PC-3 (cell line): ENCODE measurements at regions not wholly inside any gene's neighbourhood (a gene's known extent, or its start where the extent isn't known, plus 50 kb on each side); places are given as distances from the start of the nearest gene placed in this dataset.

Experiments used
- ATAC-seq: fragments of 200-7000 bp; cut with Tn5 transposase; 2 replicates; pipeline ENCODE4 v1.9.1; 2020; ENCODE audit warnings: mild to moderate bottlenecking, moderate library complexity
- BruUV-seq: library from RNA; stranded (reverse); fragments of 400-500 nt; replicated peaks from 2 replicates; lab custom pipeline; 2021; lab: Mats Ljungman, UMichigan
- CTCF ChIA-PET: fragments of 300-600 bp; sonication (Branson Sonifier 250); formaldehyde crosslinking; loops from one replicate; lab custom pipeline; 2022; ENCODE audit warnings: antibody characterized with exemption; lab: Charles Lee
- POLR2A ChIA-PET: fragments of 300-600 bp; sonication (Branson Sonifier 250); formaldehyde crosslinking; loops from one replicate; lab custom pipeline; 2022; ENCODE audit warnings: antibody characterized with exemption; ENCODE audit not compliant: unreplicated experiment; lab: Charles Lee
- DNase-seq: peaks from one replicate; pipeline ENCODE4 v3.0.0-alpha.2; 2015
- H2AFZ ChIP-seq: fragments of 300-600 bp; sonication (generic); 2 replicates; pipeline ENCODE4 v1.6.0; 2016; ENCODE audit warnings: antibody characterized with exemption, low read length
- H3F3A ChIP-seq: fragments of 300-600 bp; sonication (generic); one replicate; pipeline ENCODE4 v1.6.0; 2017; ENCODE audit warnings: antibody characterized with exemption, low read length, control low read depth, mild to moderate bottlenecking; ENCODE audit not compliant: unreplicated experiment
- H3K27ac ChIP-seq: fragments of 300-600 bp; sonication (generic); 2 replicates; pipeline ENCODE4 v1.5.1; 2016; ENCODE audit warnings: mild to moderate bottlenecking, low read length
- H3K27me3 ChIP-seq: fragments of 300-600 bp; sonication (generic); 2 replicates; pipeline ENCODE4 v1.6.1; 2016; ENCODE audit warnings: low read length, mixed read lengths
- H3K36me3 ChIP-seq: fragments of 300-600 bp; sonication (generic); 2 replicates; pipeline ENCODE4 v1.6.1; 2016; ENCODE audit warnings: low read depth, mixed run types, low read length, mixed read lengths
- H3K4me1 ChIP-seq: fragments of 300-600 bp; sonication (generic); 2 replicates; pipeline ENCODE4 v1.5.1; 2016; ENCODE audit warnings: low read length; ENCODE audit not compliant: insufficient read depth
- H3K4me2 ChIP-seq: fragments of 300-600 bp; sonication (generic); 2 replicates; pipeline ENCODE4 v1.6.0; 2016; ENCODE audit warnings: low read length
- H3K4me3 ChIP-seq: fragments of 300-600 bp; sonication (generic); 2 replicates; pipeline ENCODE4 v1.5.1; 2016; ENCODE audit warnings: mild to moderate bottlenecking, low read length, mixed read lengths
- H3K79me2 ChIP-seq: fragments of 300-600 bp; sonication (generic); 2 replicates; pipeline ENCODE4 v1.6.1; 2017; ENCODE audit warnings: low read length, mixed read lengths
- H3K9ac ChIP-seq: fragments of 300-600 bp; sonication (generic); 2 replicates; pipeline ENCODE4 v1.6.0; 2016; ENCODE audit warnings: mild to moderate bottlenecking, low read length
- H3K9me2 ChIP-seq: fragments of 300-600 bp; sonication (generic); replicated peaks from 2 replicates; pipeline ENCODE4 v1.6.1; 2016; ENCODE audit warnings: mixed run types, low read length, mixed read lengths
- H3K9me3 ChIP-seq: fragments of 300-600 bp; sonication (generic); 2 replicates; pipeline ENCODE4 v1.6.1; 2016; ENCODE audit warnings: low read length, mixed read lengths
- H4K20me1 ChIP-seq: fragments of 300-600 bp; sonication (generic); 2 replicates; pipeline ENCODE4 v1.6.1; 2016; ENCODE audit warnings: low read length, mixed read lengths
- EZH2 ChIP-seq: fragments of 300-600 bp; sonication (generic); IDR thresholded peaks from one replicate; pipeline ENCODE4 v1.6.1; 2017; ENCODE audit warnings: antibody characterized with exemption, mild to moderate bottlenecking, low read length; ENCODE audit not compliant: unreplicated experiment
- EZH2phosphoT487 ChIP-seq: fragments of 300-600 bp; sonication (generic); IDR thresholded peaks from 2 replicates; pipeline ENCODE4 v1.6.1; 2018; ENCODE audit warnings: mild to moderate bottlenecking, antibody characterized with exemption, low read length, borderline replicate concordance
- intact Hi-C: fragments of 100-400 bp; cut with micrococcal nuclease; formaldehyde crosslinking; loops from 2 replicates; pipeline ENCODE4 v1.9.0; 2023
- TF ChIP-seq, protein P1 (sequence below): fragments of 300-600 bp; sonication (generic); conservative IDR thresholded peaks from 2 replicates; pipeline ENCODE4 v1.5.1; 2017; ENCODE audit warnings: antibody characterized with exemption, low read depth, mild to moderate bottlenecking, low read length

- TF ChIP-seq, protein P1, sequence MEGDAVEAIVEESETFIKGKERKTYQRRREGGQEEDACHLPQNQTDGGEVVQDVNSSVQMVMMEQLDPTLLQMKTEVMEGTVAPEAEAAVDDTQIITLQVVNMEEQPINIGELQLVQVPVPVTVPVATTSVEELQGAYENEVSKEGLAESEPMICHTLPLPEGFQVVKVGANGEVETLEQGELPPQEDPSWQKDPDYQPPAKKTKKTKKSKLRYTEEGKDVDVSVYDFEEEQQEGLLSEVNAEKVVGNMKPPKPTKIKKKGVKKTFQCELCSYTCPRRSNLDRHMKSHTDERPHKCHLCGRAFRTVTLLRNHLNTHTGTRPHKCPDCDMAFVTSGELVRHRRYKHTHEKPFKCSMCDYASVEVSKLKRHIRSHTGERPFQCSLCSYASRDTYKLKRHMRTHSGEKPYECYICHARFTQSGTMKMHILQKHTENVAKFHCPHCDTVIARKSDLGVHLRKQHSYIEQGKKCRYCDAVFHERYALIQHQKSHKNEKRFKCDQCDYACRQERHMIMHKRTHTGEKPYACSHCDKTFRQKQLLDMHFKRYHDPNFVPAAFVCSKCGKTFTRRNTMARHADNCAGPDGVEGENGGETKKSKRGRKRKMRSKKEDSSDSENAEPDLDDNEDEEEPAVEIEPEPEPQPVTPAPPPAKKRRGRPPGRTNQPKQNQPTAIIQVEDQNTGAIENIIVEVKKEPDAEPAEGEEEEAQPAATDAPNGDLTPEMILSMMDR, result no peak
- no peak for TF ChIP-seq EZH2
- no peak for TF ChIP-seq EZH2phosphoT487
- ATAC-seq (no peak), DNase-seq (no peak)
- Histone ChIP-seq H3K9me2 (no peaks in the 10 kb centered on the region), H3K4me3 (no peak overlapping the region), H2AFZ (no peak overlapping the region), H3K4me2 (no peak overlapping the region), H3K36me3 (no peaks in the 10 kb centered on the region), H3F3A (no peaks in the 10 kb centered on the region), H3K79me2 (no peaks in the 10 kb centered on the region), H3K9ac (no peak overlapping the region), H3K27ac (no peak overlapping the region), H3K4me1 (no peaks in the 10 kb centered on the region), H3K27me3 (no peaks in the 10 kb centered on the region), H4K20me1 (no peaks in the 10 kb centered on the region), H3K9me3 (no peaks in the 10 kb centered on the region)
- intact Hi-C loops, result no loop called here
- POLR2A ChIA-PET, result no interaction called here
- CTCF ChIA-PET, result no interaction called here
- BruUV-seq, result no TSS peak
Measured at GRCh38 chr13:39955560-39955959, 300.1 kb downstream of the COG6 start.

- no peaks in the 10 kb centered on the region for H3K4me1 ChIP-seq
- no peak overlapping the region for H3K27ac ChIP-seq
- H3K9me2 ChIP-seq, result no peaks in the 10 kb centered on the region
- DNase-seq, result no peak
- H3F3A ChIP-seq, result no peaks in the 10 kb centered on the region
- no peaks in the 10 kb centered on the region for H4K20me1 ChIP-seq
- H3K4me3 ChIP-seq, result no peak overlapping the region
- H3K79me2 ChIP-seq, result no peaks in the 10 kb centered on the region
- no peaks in the 10 kb centered on the region for H3K36me3 ChIP-seq
- BruUV-seq, result no TSS peak
- H2AFZ ChIP-seq, result no peak overlapping the region
- ATAC-seq, result no peak
- intact Hi-C loops, result no loop called here
- POLR2A ChIA-PET, result no interaction called here
- no peaks in the 10 kb centered on the region for H3K9me3 ChIP-seq
- CTCF ChIA-PET, result no interaction called here
- TF ChIP-seq EZH2 (no peak), EZH2phosphoT487 (no peak)
- TF ChIP-seq, protein P1, result no peak
- no peak overlapping the region for H3K4me2 ChIP-seq
- no peak overlapping the region for H3K9ac ChIP-seq
- H3K27me3 ChIP-seq, result no peaks in the 10 kb centered on the region
Measured at GRCh38 chr13:39956036-39956435, 300.6 kb downstream of the COG6 start.

DNA sequence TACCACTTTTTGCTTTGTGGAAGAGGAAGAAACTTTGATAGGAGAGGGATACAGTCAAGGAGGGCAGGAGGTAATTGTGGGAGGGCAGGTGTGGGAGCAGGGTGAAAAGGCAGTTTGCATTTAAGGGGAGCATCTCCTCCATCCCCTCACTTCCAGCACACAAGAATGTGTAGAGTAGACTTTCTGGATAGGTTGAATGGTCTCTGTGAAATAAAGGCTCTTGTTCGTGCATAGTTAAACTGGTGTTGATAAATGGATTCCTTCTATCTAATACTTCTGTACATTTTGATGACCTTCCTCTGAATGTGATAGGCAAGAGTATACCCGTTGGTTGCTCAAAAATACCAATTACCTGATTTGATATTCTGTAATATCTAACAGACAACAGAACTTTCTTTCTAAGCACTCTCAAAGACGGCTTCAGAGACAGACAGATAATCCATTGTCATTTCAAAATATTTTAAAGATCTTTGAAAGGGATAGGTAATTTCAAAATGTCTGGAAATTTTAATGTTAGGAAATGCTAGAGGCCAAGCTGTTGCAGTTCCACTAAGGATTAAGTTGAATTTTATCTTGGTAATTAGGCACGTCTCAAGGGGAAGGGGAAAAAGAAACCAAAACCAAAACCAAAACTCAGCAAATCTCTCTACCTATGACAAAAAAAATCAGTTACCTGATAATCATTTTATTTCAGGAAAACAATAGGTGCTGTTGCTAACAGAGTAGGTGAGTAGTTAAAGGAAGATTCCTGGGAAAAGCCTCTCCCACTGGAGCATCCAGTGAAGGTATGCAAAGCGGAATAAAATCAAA lies 302.6 kb downstream of the COG6 start:
- Histone ChIP-seq H3K9me2 (no peaks in the 10 kb centered on the region), H3K79me2 (no peaks in the 10 kb centered on the region), H3K36me3 (no peaks in the 10 kb centered on the region), H2AFZ (no peak overlapping the region), H3K4me2 (no peak overlapping the region), H3K27ac (no peak overlapping the region), H3K9ac (no peak overlapping the region), H3K9me3 (no peaks in the 10 kb centered on the region), H3K4me3 (no peak overlapping the region), H3K27me3 (no peaks in the 10 kb centered on the region), H4K20me1 (no peaks in the 10 kb centered on the region), H3F3A (no peaks in the 10 kb centered on the region), H3K4me1 (no peaks in the 10 kb centered on the region)
- intact Hi-C loops, result no loop called here
- DNase-seq (no peak), ATAC-seq (no peak)
- no peak for TF ChIP-seq EZH2
- no peak for TF ChIP-seq EZH2phosphoT487
- TF ChIP-seq, protein P1, result no peak
- CTCF ChIA-PET, result no interaction called here
- POLR2A ChIA-PET, result no interaction called here
- BruUV-seq, result no TSS peak
